ENCODE measurements at regions not wholly inside any gene's neighbourhood (a gene's known extent, or its start where the extent isn't known, plus 50 kb on each side); places are given as distances from the start of the nearest gene placed in this dataset.

GRCh38 chr6:99073223-99073622, 125.5 kb upstream of the FBXL4 start:
- DNase-seq (ENCODE audit: low spot score): no peak

GRCh38 chr6:99066044-99066443, 118.3 kb upstream of the FBXL4 start:
- DNase-seq (ENCODE audit: low spot score): no peak

GRCh38 chr6:99064834-99065233, 117.1 kb upstream of the FBXL4 start:
- DNase-seq (ENCODE audit: low spot score): no peak

- no peak for DNase-seq (ENCODE audit: low spot score)
Observed at GRCh38 chr6:99036672-99037071, 88.9 kb upstream of the FBXL4 start.

GRCh38 chr6:99032396-99032795, 84.7 kb upstream of the FBXL4 start:
- DNase-seq (ENCODE audit: low spot score): no peak

GRCh38 chr6:99031957-99032356, 84.2 kb upstream of the FBXL4 start:
- no peak for DNase-seq (ENCODE audit: low spot score)

- no peak for DNase-seq (ENCODE audit: low spot score)
Observed at GRCh38 chr6:99030915-99031314, 83.2 kb upstream of the FBXL4 start.

- no peak for DNase-seq (ENCODE audit: low spot score)
Observed at GRCh38 chr6:99026135-99026534, 78.4 kb upstream of the FBXL4 start.

- DNase-seq (ENCODE audit: low spot score): no peak
Observed at GRCh38 chr6:99024089-99024488, 76.3 kb upstream of the FBXL4 start.

GRCh38 chr6:99022039-99022609, 74.4 kb upstream of the FBXL4 start:
- DNase-seq (ENCODE audit: low spot score): no peak

- DNase-seq (ENCODE audit: low spot score): no peak
Observed at GRCh38 chr6:99019381-99019780, 71.6 kb upstream of the FBXL4 start.

GRCh38 chr6:99017150-99017549, 69.4 kb upstream of the FBXL4 start:
- no peak for DNase-seq (ENCODE audit: low spot score)

GRCh38 chr6:99016355-99016754, 68.6 kb upstream of the FBXL4 start:
- DNase-seq (ENCODE audit: low spot score): no peak

- DNase-seq (ENCODE audit: low spot score): no peak
Observed at GRCh38 chr6:99014061-99014460, 66.3 kb upstream of the FBXL4 start.

- no peak for DNase-seq (ENCODE audit: low spot score)
Observed at GRCh38 chr6:99013661-99014060, 65.9 kb upstream of the FBXL4 start.

GRCh38 chr6:99013145-99013544, 65.4 kb upstream of the FBXL4 start:
- DNase-seq (ENCODE audit: low spot score): no peak

GRCh38 chr6:99011151-99011550, 63.4 kb upstream of the FBXL4 start:
- DNase-seq (ENCODE audit: low spot score): no peak

GRCh38 chr6:99002831-99003230, 55.1 kb upstream of the FBXL4 start:
- no peak for DNase-seq (ENCODE audit: low spot score)

- DNase-seq (ENCODE audit: low spot score): no peak
Observed at GRCh38 chr6:98998103-98998502, 50.4 kb upstream of the FBXL4 start.
